DOHH2 (cell line): ENCODE measurements at regions not wholly inside any gene's neighbourhood (a gene's known extent, or its start where the extent isn't known, plus 50 kb on each side); places are given as distances from the start of the nearest gene placed in this dataset.

Experiments used
- H3F3A ChIP-seq: fragments of 200-600 bp; sonication (generic), shearing (Covaris generic); 2 replicates; pipeline ENCODE4 v1.6.0; 2016; ENCODE audit warnings: antibody characterized with exemption, mild to moderate bottlenecking; ENCODE audit not compliant: control insufficient read depth, insufficient read depth
- H3K27ac ChIP-seq: fragments of 200-600 bp; sonication (generic); 2 replicates; pipeline ENCODE4 v1.5.1; 2014; ENCODE audit warnings: low read depth, mild to moderate bottlenecking, low read length, moderate library complexity
- H3K27me3 ChIP-seq: fragments of 200-600 bp; sonication (generic); 2 replicates; pipeline ENCODE4 v1.6.1; 2014; ENCODE audit warnings: mild to moderate bottlenecking, low read length, mixed read lengths; ENCODE audit not compliant: control insufficient read depth
- H3K36me3 ChIP-seq: fragments of 200-600 bp; sonication (generic); 2 replicates; pipeline ENCODE4 v1.6.1; 2014; ENCODE audit warnings: mild to moderate bottlenecking, low read length, moderate library complexity, mixed read lengths; ENCODE audit not compliant: control insufficient read depth
- H3K4me1 ChIP-seq: fragments of 200-600 bp; sonication (generic); 2 replicates; pipeline ENCODE4 v1.6.1; 2014; ENCODE audit warnings: mild to moderate bottlenecking, low read length, mixed read lengths; ENCODE audit not compliant: control insufficient read depth
- H3K4me2 ChIP-seq: fragments of 200-600 bp; sonication (generic); 2 replicates; pipeline ENCODE4 v1.6.0; 2014; ENCODE audit warnings: mild to moderate bottlenecking, low read length, moderate library complexity
- H3K4me3 ChIP-seq: fragments of 200-600 bp; sonication (generic); 2 replicates; pipeline ENCODE4 v1.5.1; 2014; ENCODE audit warnings: mild to moderate bottlenecking, low read length, mixed read lengths
- H3K79me2 ChIP-seq: fragments of 200-600 bp; sonication (generic); 2 replicates; pipeline ENCODE4 v1.6.1; 2014; ENCODE audit warnings: mild to moderate bottlenecking, low read length, mixed read lengths; ENCODE audit not compliant: control insufficient read depth
- H3K9me2 ChIP-seq: fragments of 200-600 bp; sonication (generic); replicated peaks from 2 replicates; pipeline ENCODE4 v1.6.1; 2014; ENCODE audit warnings: mild to moderate bottlenecking, low read length, mixed read lengths; ENCODE audit not compliant: control insufficient read depth
- H3K9me3 ChIP-seq: fragments of 200-600 bp; sonication (generic); 2 replicates; pipeline ENCODE4 v1.6.1; 2014; ENCODE audit warnings: antibody characterized with exemption, low read length, mixed read lengths; ENCODE audit not compliant: control insufficient read depth, insufficient read depth
- H4K20me1 ChIP-seq: fragments of 200-600 bp; sonication (generic); 2 replicates; pipeline ENCODE4 v1.6.0; 2014; ENCODE audit warnings: low read depth, mild to moderate bottlenecking, antibody characterized with exemption, low read length, moderate library complexity; ENCODE audit not compliant: control insufficient read depth, insufficient read depth
- CTCF ChIP-seq: fragments of 200-600 bp; sonication (generic); IDR thresholded peaks from one replicate; pipeline ENCODE4 v1.5.1; 2014; ENCODE audit warnings: antibody characterized with exemption, mild to moderate bottlenecking, low read depth, low read length; ENCODE audit not compliant: poor library complexity, severe bottlenecking
- EZH2phosphoT487 ChIP-seq: fragments of 200-600 bp; sonication (generic); IDR thresholded peaks from 2 replicates; pipeline ENCODE4 v1.6.1; 2017; ENCODE audit warnings: borderline replicate concordance, mild to moderate bottlenecking, antibody characterized with exemption, low read length, moderate library complexity, mixed read lengths

- peaks cover 11% of the 10 kb centered on the region for H3K27me3 ChIP-seq
- no peak for TF ChIP-seq CTCF
- TF ChIP-seq EZH2phosphoT487, result no peak
- no peaks in the 10 kb centered on the region for H3F3A ChIP-seq
- no peaks in the 10 kb centered on the region for H3K79me2 ChIP-seq
- H3K4me1 ChIP-seq, result no peaks in the 10 kb centered on the region
- no peaks in the 10 kb centered on the region for H3K9me2 ChIP-seq
- no peaks in the 10 kb centered on the region for H3K9me3 ChIP-seq
- no peaks in the 10 kb centered on the region for H3K36me3 ChIP-seq
- no peak overlapping the region for H3K27ac ChIP-seq
- no peak overlapping the region for H3K4me3 ChIP-seq
- H3K4me2 ChIP-seq, result no peak overlapping the region
- H4K20me1 ChIP-seq, result no peaks in the 10 kb centered on the region
These were observed 52.8 kb upstream of the DHX15 start for GRCh38 chr4:24637173-24637572.

GRCh38 chr4:24638396-24638875 lies 54.1 kb upstream of the DHX15 start:
- Histone ChIP-seq H3K79me2 (no peaks in the 10 kb centered on the region), H3K27me3 (peaks cover 11% of the 10 kb centered on the region), H3K36me3 (no peaks in the 10 kb centered on the region), H3F3A (no peaks in the 10 kb centered on the region), H4K20me1 (no peaks in the 10 kb centered on the region), H3K9me3 (no peaks in the 10 kb centered on the region), H3K4me1 (no peaks in the 10 kb centered on the region), H3K4me2 (no peak overlapping the region), H3K9me2 (no peaks in the 10 kb centered on the region), H3K4me3 (no peak overlapping the region), H3K27ac (no peak overlapping the region)
- TF ChIP-seq EZH2phosphoT487, result no peak
- TF ChIP-seq CTCF, result no peak

- Histone ChIP-seq H3K27me3 (peaks cover 11% of the 10 kb centered on the region), H3K4me1 (no peaks in the 10 kb centered on the region), H3K9me2 (no peaks in the 10 kb centered on the region), H3K9me3 (no peaks in the 10 kb centered on the region), H3K4me2 (no peak overlapping the region), H3K79me2 (no peaks in the 10 kb centered on the region), H3F3A (no peaks in the 10 kb centered on the region), H4K20me1 (no peaks in the 10 kb centered on the region), H3K4me3 (no peak overlapping the region), H3K36me3 (no peaks in the 10 kb centered on the region), H3K27ac (no peak overlapping the region)
- no peak for TF ChIP-seq EZH2phosphoT487
- TF ChIP-seq CTCF, result no peak
These were observed 55.4 kb upstream of the DHX15 start for GRCh38 chr4:24639714-24640113.

DNA sequence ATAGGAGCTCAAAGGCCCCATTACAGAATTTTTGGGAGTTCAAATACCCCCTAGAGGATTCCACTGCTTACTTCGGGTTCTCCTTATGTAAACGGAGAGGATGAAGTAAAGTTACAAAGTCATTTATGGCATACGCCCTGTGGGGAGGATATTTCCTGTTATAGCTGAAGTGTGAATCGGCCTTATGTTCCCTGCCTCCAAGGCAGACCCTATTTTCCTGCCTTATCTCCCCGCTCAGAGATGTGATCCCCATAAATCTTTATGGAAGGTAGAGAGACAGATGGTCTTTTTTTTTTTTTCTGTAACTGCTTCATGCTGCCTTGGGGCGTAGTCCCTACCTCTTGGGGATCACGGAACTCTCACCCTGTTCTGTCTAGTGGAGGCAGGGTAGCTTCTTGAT lies 56.0 kb upstream of the DHX15 start:
- no peaks in the 10 kb centered on the region for H3K79me2 ChIP-seq
- peaks cover 11% of the 10 kb centered on the region for H3K27me3 ChIP-seq
- H3K9me2 ChIP-seq, result no peaks in the 10 kb centered on the region
- H3K36me3 ChIP-seq, result no peaks in the 10 kb centered on the region
- TF ChIP-seq CTCF (no peak), EZH2phosphoT487 (no peak)
- no peak overlapping the region for H3K27ac ChIP-seq
- no peak overlapping the region for H3K4me2 ChIP-seq
- H3K4me1 ChIP-seq, result no peaks in the 10 kb centered on the region
- H3K9me3 ChIP-seq, result no peaks in the 10 kb centered on the region
- H4K20me1 ChIP-seq, result no peaks in the 10 kb centered on the region
- H3F3A ChIP-seq, result no peaks in the 10 kb centered on the region
- no peak overlapping the region for H3K4me3 ChIP-seq
